HG03108 (cell line): ENCODE measurements at regions not wholly inside any gene's neighbourhood (a gene's known extent, or its start where the extent isn't known, plus 50 kb on each side); places are given as distances from the start of the nearest gene placed in this dataset.

Source experiments
- ATAC-seq: cut with Tn5 transposase; IDR thresholded peaks from one replicate; pipeline ENCODE4 v1.9.1; 2021; ENCODE audit warnings: moderate library complexity; ENCODE audit not compliant: unreplicated experiment

- no peak for ATAC-seq
Measured at GRCh38 chr11:26023057-26023456, 308.9 kb upstream of the ANO3 start.

GRCh38 chr11:26025676-26026075, 306.3 kb upstream of the ANO3 start:
- ATAC-seq = no peak

GRCh38 chr11:26026078-26026477, 305.9 kb upstream of the ANO3 start:
- ATAC-seq = no peak

- ATAC-seq = peak; percentile 65
Measured at GRCh38 chr11:26027887-26028286, 304.0 kb upstream of the ANO3 start.

- peak; percentile 33 for ATAC-seq
Measured at GRCh38 chr11:26028393-26028911, 303.5 kb upstream of the ANO3 start.

GRCh38 chr11:26030399-26030798, 301.5 kb upstream of the ANO3 start:
- ATAC-seq = no peak

- ATAC-seq = no peak
Measured at GRCh38 chr11:26032241-26032640, 299.7 kb upstream of the ANO3 start.

- no peak for ATAC-seq
Measured at GRCh38 chr11:26035696-26036095, 296.2 kb upstream of the ANO3 start.

- ATAC-seq = no peak
Measured at GRCh38 chr11:26037716-26038115, 294.2 kb upstream of the ANO3 start.

GRCh38 chr11:26040339-26040738, 291.6 kb upstream of the ANO3 start:
- ATAC-seq = no peak

- no peak for ATAC-seq
Measured at GRCh38 chr11:26042113-26042512, 289.8 kb upstream of the ANO3 start.

- ATAC-seq = peak; percentile 65
Measured at GRCh38 chr11:26043665-26044064, 288.3 kb upstream of the ANO3 start.

- no peak for ATAC-seq
Measured at GRCh38 chr11:26044389-26044788, 287.5 kb upstream of the ANO3 start.

GRCh38 chr11:26045082-26045481, 286.8 kb upstream of the ANO3 start:
- ATAC-seq = no peak

GRCh38 chr11:26048271-26048670, 283.7 kb upstream of the ANO3 start:
- ATAC-seq = no peak

- no peak for ATAC-seq
Measured at GRCh38 chr11:26053966-26054365, 278.0 kb upstream of the ANO3 start.

- ATAC-seq = no peak
Measured at GRCh38 chr11:26062660-26063059, 269.3 kb upstream of the ANO3 start.

- ATAC-seq = no peak
Measured at GRCh38 chr11:26063915-26064314, 268.0 kb upstream of the ANO3 start.

GRCh38 chr11:26065944-26066343, 266.0 kb upstream of the ANO3 start:
- ATAC-seq = no peak

GRCh38 chr11:26070714-26071380, 261.1 kb upstream of the ANO3 start:
- no peak for ATAC-seq

GRCh38 chr11:26072614-26073153, 259.2 kb upstream of the ANO3 start:
- no peak for ATAC-seq

- no peak for ATAC-seq
Measured at GRCh38 chr11:26073646-26074045, 258.3 kb upstream of the ANO3 start.
